ENCODE measurements at regions not wholly inside any gene's neighbourhood (a gene's known extent, or its start where the extent isn't known, plus 50 kb on each side); places are given as distances from the start of the nearest gene placed in this dataset.

DNA sequence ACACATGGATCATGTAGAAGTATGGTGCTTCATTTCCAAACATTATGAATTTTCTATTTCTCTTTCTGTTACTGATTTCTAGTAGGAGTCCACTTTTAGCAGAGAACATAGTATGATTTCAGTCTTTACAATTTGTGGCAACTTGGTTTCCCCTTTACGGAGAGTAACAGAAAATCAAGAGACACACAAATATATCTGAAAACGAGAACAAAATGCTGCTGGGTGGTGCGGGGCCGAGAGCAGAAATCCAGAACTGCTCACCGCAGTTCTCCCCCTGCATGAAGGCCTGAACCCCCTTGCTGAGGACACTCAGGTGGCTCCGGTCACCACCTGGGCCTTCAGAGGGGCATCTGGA lies 94.5 kb upstream of the FMN2 start:
- no peak for TF ChIP-seq POLR2A (IDR thresholded peaks at IDR 0.05)
- TF ChIP-seq, protein P1, sequence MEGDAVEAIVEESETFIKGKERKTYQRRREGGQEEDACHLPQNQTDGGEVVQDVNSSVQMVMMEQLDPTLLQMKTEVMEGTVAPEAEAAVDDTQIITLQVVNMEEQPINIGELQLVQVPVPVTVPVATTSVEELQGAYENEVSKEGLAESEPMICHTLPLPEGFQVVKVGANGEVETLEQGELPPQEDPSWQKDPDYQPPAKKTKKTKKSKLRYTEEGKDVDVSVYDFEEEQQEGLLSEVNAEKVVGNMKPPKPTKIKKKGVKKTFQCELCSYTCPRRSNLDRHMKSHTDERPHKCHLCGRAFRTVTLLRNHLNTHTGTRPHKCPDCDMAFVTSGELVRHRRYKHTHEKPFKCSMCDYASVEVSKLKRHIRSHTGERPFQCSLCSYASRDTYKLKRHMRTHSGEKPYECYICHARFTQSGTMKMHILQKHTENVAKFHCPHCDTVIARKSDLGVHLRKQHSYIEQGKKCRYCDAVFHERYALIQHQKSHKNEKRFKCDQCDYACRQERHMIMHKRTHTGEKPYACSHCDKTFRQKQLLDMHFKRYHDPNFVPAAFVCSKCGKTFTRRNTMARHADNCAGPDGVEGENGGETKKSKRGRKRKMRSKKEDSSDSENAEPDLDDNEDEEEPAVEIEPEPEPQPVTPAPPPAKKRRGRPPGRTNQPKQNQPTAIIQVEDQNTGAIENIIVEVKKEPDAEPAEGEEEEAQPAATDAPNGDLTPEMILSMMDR (IDR thresholded peaks at IDR 0.05) = no peak

Data from esophagus squamous epithelium (tissue), 4 donors.